ENCODE measurements at regions not wholly inside any gene's neighbourhood (a gene's known extent, or its start where the extent isn't known, plus 50 kb on each side); places are given as distances from the start of the nearest gene placed in this dataset.

DNA sequence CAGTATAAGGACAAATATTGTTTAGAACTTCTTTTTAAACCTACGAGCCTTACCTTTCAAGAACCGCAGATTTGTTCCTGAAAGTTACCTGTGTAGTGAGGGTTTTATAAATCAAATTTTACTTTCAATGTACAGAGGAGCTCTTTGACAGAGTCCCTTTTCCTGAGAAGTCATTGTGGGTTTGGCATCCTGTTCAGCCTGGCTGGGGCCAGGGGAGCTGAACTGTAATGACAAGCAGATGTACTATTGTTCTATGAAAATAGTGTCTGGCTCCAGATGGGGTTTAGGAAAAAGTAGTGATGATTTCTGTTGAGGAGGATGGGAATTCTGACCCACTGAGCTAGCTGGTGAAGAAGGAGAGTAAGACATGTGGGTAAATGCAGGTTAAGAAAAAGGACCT is 196.2 kb upstream of the PGRMC2 start:
- Histone ChIP-seq H3K27me3 (ENCODE audit: control insufficient read depth, extremely low read depth, insufficient read depth, low read length) (no peaks in the 10 kb centered on the region), H3K4me3 (ENCODE audit: control insufficient read depth in 2 of 3, extremely low read depth in 1 of 3, insufficient read depth in 2 of 3, low read depth in 1 of 3, low read length in 3 of 3) (no peak overlapping the region), H3K27ac (ENCODE audit: control insufficient read depth, insufficient read depth, low read length) (no peak overlapping the region), H3K9me3 (ENCODE audit: control insufficient read depth, low read depth, low read length) (no peaks in the 10 kb centered on the region), H3K79me2 (ENCODE audit: control insufficient read depth, insufficient read depth, low read length) (no peaks in the 10 kb centered on the region), H3K4me1 (ENCODE audit: control insufficient read depth, extremely low read depth, insufficient read depth, low read length) (no peaks in the 10 kb centered on the region), H3K4me2 (ENCODE audit: control insufficient read depth, extremely low read depth, insufficient read depth, low read depth, low read length) (no peak overlapping the region), H3K36me3 (ENCODE audit: control insufficient read depth in 2 of 2, extremely low read depth in 1 of 2, insufficient read depth in 2 of 2, low read length in 2 of 2) (no peaks in the 10 kb centered on the region), H3K9ac (ENCODE audit: control insufficient read depth, extremely low read depth, insufficient read depth, low read length) (no peak overlapping the region), H3K9me1 (ENCODE audit: control insufficient read depth, extremely low read depth, insufficient read depth, low read length) (no peaks in the 10 kb centered on the region), H2AFZ (ENCODE audit: control insufficient read depth, low read length) (no peak overlapping the region), H4K20me1 (ENCODE audit: control insufficient read depth, extremely low read depth, insufficient read depth, low read length) (no peaks in the 10 kb centered on the region)
- dilution Hi-C loops (cut with MboI; ENCODE audit: extremely low pct_ligation_motif_present, low sequenced_read_pairs), result no loop called here
- TF ChIP-seq EZH2 (IDR thresholded peaks at IDR 0.05; ENCODE audit: low read length) (no peak), CTCF (optimal IDR thresholded peaks at IDR 0.05 in 1 of 3, IDR thresholded peaks at IDR 0.05 in 1 of 3, conservative IDR thresholded peaks at IDR 0.05 in 1 of 3; ENCODE audit: extremely low read depth in 1 of 3, insufficient read depth in 2 of 3, low read length in 3 of 3) (no peak)
- no peak for FAIRE-seq
- no peak for DNase-seq (ENCODE audit: low read depth, low spot score)

DNA sequence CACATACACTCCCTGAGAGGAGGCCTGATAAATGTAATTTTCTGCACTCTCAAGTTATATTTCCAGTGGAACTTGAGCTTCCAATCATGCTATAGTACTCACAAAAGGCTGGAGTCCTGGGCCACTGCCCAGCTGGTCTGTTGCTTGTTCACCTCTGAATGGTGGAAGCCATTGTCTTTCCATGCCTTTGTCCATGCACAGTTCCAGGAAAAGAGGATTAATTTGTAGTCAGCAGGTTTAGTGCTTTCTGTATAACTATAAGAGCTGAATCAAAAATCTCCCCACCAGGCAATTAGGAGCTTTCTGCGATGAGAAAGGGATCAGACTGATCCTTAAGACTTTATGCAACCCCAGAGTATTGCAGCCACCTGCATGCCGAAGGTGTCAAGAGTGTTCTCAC is 195.4 kb upstream of the PGRMC2 start:
- no peaks in the 10 kb centered on the region for H4K20me1 ChIP-seq (ENCODE audit: control insufficient read depth, extremely low read depth, insufficient read depth, low read length)
- H3K9me1 ChIP-seq (ENCODE audit: control insufficient read depth, extremely low read depth, insufficient read depth, low read length), result no peaks in the 10 kb centered on the region
- H3K4me3 ChIP-seq (ENCODE audit: control insufficient read depth in 2 of 3, extremely low read depth in 1 of 3, insufficient read depth in 2 of 3, low read depth in 1 of 3, low read length in 3 of 3), result no peak overlapping the region
- no peaks in the 10 kb centered on the region for H3K79me2 ChIP-seq (ENCODE audit: control insufficient read depth, insufficient read depth, low read length)
- TF ChIP-seq EZH2 (IDR thresholded peaks at IDR 0.05; ENCODE audit: low read length) (no peak), CTCF (optimal IDR thresholded peaks at IDR 0.05 in 1 of 3, IDR thresholded peaks at IDR 0.05 in 1 of 3, conservative IDR thresholded peaks at IDR 0.05 in 1 of 3; ENCODE audit: extremely low read depth in 1 of 3, insufficient read depth in 2 of 3, low read length in 3 of 3) (no peak)
- H3K9me3 ChIP-seq (ENCODE audit: control insufficient read depth, low read depth, low read length), result no peaks in the 10 kb centered on the region
- no peak overlapping the region for H3K9ac ChIP-seq (ENCODE audit: control insufficient read depth, extremely low read depth, insufficient read depth, low read length)
- no peak for FAIRE-seq
- H3K4me2 ChIP-seq (ENCODE audit: control insufficient read depth, extremely low read depth, insufficient read depth, low read depth, low read length), result no peak overlapping the region
- no peaks in the 10 kb centered on the region for H3K4me1 ChIP-seq (ENCODE audit: control insufficient read depth, extremely low read depth, insufficient read depth, low read length)
- no peak overlapping the region for H2AFZ ChIP-seq (ENCODE audit: control insufficient read depth, low read length)
- H3K36me3 ChIP-seq (ENCODE audit: control insufficient read depth in 2 of 2, extremely low read depth in 1 of 2, insufficient read depth in 2 of 2, low read length in 2 of 2), result no peaks in the 10 kb centered on the region
- no peak overlapping the region for H3K27ac ChIP-seq (ENCODE audit: control insufficient read depth, insufficient read depth, low read length)
- DNase-seq (ENCODE audit: low read depth, low spot score), result no peak
- H3K27me3 ChIP-seq (ENCODE audit: control insufficient read depth, extremely low read depth, insufficient read depth, low read length), result no peaks in the 10 kb centered on the region
- dilution Hi-C loops (cut with MboI; ENCODE audit: extremely low pct_ligation_motif_present, low sequenced_read_pairs), result no loop called here

Measured in keratinocyte (primary cell).